DMS153 (cell line): ENCODE measurements at regions not wholly inside any gene's neighbourhood (a gene's known extent, or its start where the extent isn't known, plus 50 kb on each side); places are given as distances from the start of the nearest gene placed in this dataset.
"Not testable (repeated sequence)": the region's sequence is repeated elsewhere in the genome, so short reads cannot be mapped to it uniquely, and the experiment has no call there.

Experiments
- DNase-seq: peaks from one replicate; lab custom pipeline; 2025; lab: John Stamatoyannopoulos, UW

- DNase-seq, result no peak
These were observed 254.0 kb upstream of the GAS1 start for GRCh38 chr9:87201351-87201751.

GRCh38 chr9:87206064-87206661 lies 258.9 kb upstream of the GAS1 start:
- no peak for DNase-seq

GRCh38 chr9:87210658-87211057 lies 263.4 kb upstream of the GAS1 start:
- not testable (repeated sequence) for DNase-seq

GRCh38 chr9:87211669-87212068 lies 264.4 kb upstream of the GAS1 start:
- DNase-seq, result no peak

- no peak for DNase-seq
These were observed 265.3 kb upstream of the GAS1 start for GRCh38 chr9:87212605-87213021.

GRCh38 chr9:87213948-87214347 lies 266.6 kb upstream of the GAS1 start:
- no peak for DNase-seq

- DNase-seq, result no peak
These were observed 267.7 kb upstream of the GAS1 start for GRCh38 chr9:87214991-87215390.

- DNase-seq, result no peak
These were observed 268.7 kb upstream of the GAS1 start for GRCh38 chr9:87216036-87216435.

- no peak for DNase-seq
These were observed 269.7 kb upstream of the GAS1 start for GRCh38 chr9:87216897-87217455.

- no peak for DNase-seq
These were observed 274.0 kb upstream of the DAPK1 start for GRCh38 chr9:87223392-87224246.

GRCh38 chr9:87226896-87227295 lies 270.8 kb upstream of the DAPK1 start:
- DNase-seq, result no peak

GRCh38 chr9:87227456-87227855 lies 270.2 kb upstream of the DAPK1 start:
- no peak for DNase-seq

- DNase-seq, result no peak
These were observed 268.6 kb upstream of the DAPK1 start for GRCh38 chr9:87229108-87229507.

- no peak for DNase-seq
These were observed 264.2 kb upstream of the DAPK1 start for GRCh38 chr9:87233431-87233830.

GRCh38 chr9:87233899-87234455 lies 263.7 kb upstream of the DAPK1 start:
- no peak for DNase-seq

- no peak for DNase-seq
These were observed 262.8 kb upstream of the DAPK1 start for GRCh38 chr9:87234854-87235253.

- no peak for DNase-seq
These were observed 261.1 kb upstream of the DAPK1 start for GRCh38 chr9:87236546-87236945.

GRCh38 chr9:87237336-87237735 lies 260.3 kb upstream of the DAPK1 start:
- no peak for DNase-seq

GRCh38 chr9:87238545-87238944 lies 259.1 kb upstream of the DAPK1 start:
- DNase-seq, result no peak

- DNase-seq, result no peak
These were observed 258.4 kb upstream of the DAPK1 start for GRCh38 chr9:87239312-87239711.

- DNase-seq, result no peak
These were observed 254.1 kb upstream of the DAPK1 start for GRCh38 chr9:87243602-87244001.

- DNase-seq, result no peak
These were observed 252.4 kb upstream of the DAPK1 start for GRCh38 chr9:87245271-87245670.

- no peak for DNase-seq
These were observed 250.6 kb upstream of the DAPK1 start for GRCh38 chr9:87247097-87247496.
